H9 (cell line): ENCODE measurements at regions not wholly inside any gene's neighbourhood (a gene's known extent, or its start where the extent isn't known, plus 50 kb on each side); places are given as distances from the start of the nearest gene placed in this dataset.

Source experiments
- DNase-seq: peaks from one replicate; pipeline ENCODE4 v3.0.0-alpha.2; 2017
- H2AFZ ChIP-seq: one replicate; pipeline ENCODE4 v1.6.1; 2013; ENCODE audit warnings: mild to moderate bottlenecking, low read length, control low read depth, moderate library complexity
- H2AK5ac ChIP-seq: 2 replicates; pipeline ENCODE4 v1.6.1; 2013; ENCODE audit warnings: low read length, control low read depth, mixed read lengths; ENCODE audit not compliant: insufficient read length
- H2BK120ac ChIP-seq: one replicate; pipeline ENCODE4 v1.6.1; 2013; ENCODE audit warnings: low read depth, mild to moderate bottlenecking, low read length, control low read depth, inconsistent platforms; ENCODE audit not compliant: poor library complexity, severe bottlenecking
- H2BK12ac ChIP-seq: 2 replicates; pipeline ENCODE4 v1.6.1; 2013; ENCODE audit warnings: low read length, control low read depth, mixed read lengths, low read depth; ENCODE audit not compliant: insufficient read length
- H2BK15ac ChIP-seq: 2 replicates; pipeline ENCODE4 v1.6.1; 2013; ENCODE audit warnings: low read depth, low read length, control low read depth
- H2BK20ac ChIP-seq: one replicate; pipeline ENCODE4 v1.6.1; 2013; ENCODE audit warnings: low read depth, mild to moderate bottlenecking, low read length, control low read depth, inconsistent platforms; ENCODE audit not compliant: poor library complexity, severe bottlenecking
- H2BK5ac ChIP-seq: 2 replicates; pipeline ENCODE4 v1.6.1; 2013; ENCODE audit warnings: low read length, control low read depth, mixed read lengths; ENCODE audit not compliant: insufficient read length
- H3K14ac ChIP-seq: 2 replicates; pipeline ENCODE4 v1.6.1; 2013; ENCODE audit warnings: low read length, control low read depth; ENCODE audit not compliant: insufficient read depth
- H3K18ac ChIP-seq: 2 replicates; pipeline ENCODE4 v1.6.1; 2013; ENCODE audit warnings: low read depth, mild to moderate bottlenecking, mixed read lengths, low read length, control low read depth; ENCODE audit not compliant: insufficient read length
- H3K23ac ChIP-seq: 2 replicates; pipeline ENCODE4 v1.6.1; 2013; ENCODE audit warnings: low read length, control low read depth, mixed read lengths, low read depth; ENCODE audit not compliant: insufficient read length
- H3K23me2 ChIP-seq: 2 replicates; pipeline ENCODE4 v1.6.1; 2013; ENCODE audit warnings: low read depth, mild to moderate bottlenecking, mixed read lengths, low read length, control low read depth; ENCODE audit not compliant: insufficient read length, poor library complexity, severe bottlenecking
- H3K27ac ChIP-seq: 2 replicates; pipeline ENCODE4 v1.5.1; 2013; ENCODE audit warnings: low read length, control low read depth, mixed read lengths, low read depth; ENCODE audit not compliant: insufficient read length
- H3K27me3 ChIP-seq: 2 replicates; pipeline ENCODE4 v1.6.1; 2013; ENCODE audit warnings: low read length, control low read depth, inconsistent platforms; ENCODE audit not compliant: insufficient read depth
- H3K4ac ChIP-seq: 2 replicates; pipeline ENCODE4 v1.6.1; 2013; ENCODE audit warnings: low read depth, mild to moderate bottlenecking, control low read depth, inconsistent platforms, low read length, moderate library complexity
- H3K4me1 ChIP-seq: 2 replicates; pipeline ENCODE4 v1.6.1; 2013; ENCODE audit warnings: low read length, control low read depth, inconsistent platforms; ENCODE audit not compliant: insufficient read depth
- H3K4me2 ChIP-seq: 2 replicates; pipeline ENCODE4 v1.6.1; 2013; ENCODE audit warnings: low read length, control low read depth, mixed read lengths; ENCODE audit not compliant: insufficient read length, insufficient read depth
- H3K56ac ChIP-seq: 2 replicates; pipeline ENCODE4 v1.6.1; 2013; ENCODE audit warnings: low read depth, mild to moderate bottlenecking, mixed read lengths, low read length, control low read depth; ENCODE audit not compliant: insufficient read length
- H3K79me1 ChIP-seq: 2 replicates; pipeline ENCODE4 v1.6.1; 2013; ENCODE audit warnings: low read depth, mild to moderate bottlenecking, moderate library complexity, low read length, control low read depth, inconsistent platforms; ENCODE audit not compliant: insufficient read depth, poor library complexity, severe bottlenecking
- H3K79me2 ChIP-seq: 2 replicates; pipeline ENCODE4 v1.6.1; 2013; ENCODE audit warnings: low read length, control low read depth, inconsistent platforms; ENCODE audit not compliant: insufficient read depth
- H3K9ac ChIP-seq: 2 replicates; pipeline ENCODE4 v1.6.1; 2013; ENCODE audit warnings: low read length, control low read depth, mixed read lengths; ENCODE audit not compliant: insufficient read length; ENCODE audit errors: extremely low read depth
- H3K9me3 ChIP-seq: one replicate; pipeline ENCODE4 v1.6.1; 2013; ENCODE audit warnings: low read depth, low read length, inconsistent platforms; ENCODE audit not compliant: control insufficient read depth
- H3T11ph ChIP-seq: one replicate; pipeline ENCODE4 v1.6.1; 2013; ENCODE audit warnings: mild to moderate bottlenecking, low read length, control low read depth, inconsistent platforms
- H4K20me1 ChIP-seq: one replicate; pipeline ENCODE4 v1.6.1; 2013; ENCODE audit not compliant: control insufficient read depth, insufficient read length, insufficient read depth
- H4K5ac ChIP-seq: 2 replicates; pipeline ENCODE4 v1.6.1; 2013; ENCODE audit warnings: low read depth, mild to moderate bottlenecking, mixed read lengths, low read length, control low read depth; ENCODE audit not compliant: insufficient read length
- H4K8ac ChIP-seq: replicated peaks from 2 replicates; pipeline ENCODE4 v1.6.1; 2013; ENCODE audit warnings: low read length, control low read depth, mixed read lengths, low read depth; ENCODE audit not compliant: insufficient read length
- H4K91ac ChIP-seq: 2 replicates; pipeline ENCODE4 v1.6.1; 2013; ENCODE audit warnings: low read depth, mild to moderate bottlenecking, moderate library complexity, mixed read lengths, low read length, control low read depth; ENCODE audit not compliant: insufficient read length
- H3K27ac Mint-ChIP-seq, 3 experiments: 2 replicates in 2 of 3; 3 replicates in 1 of 3; pipeline ENCODE4 v1.8.0; 2020 to 2021; ENCODE audit warnings: mixed read lengths in 3 of 3, mild to moderate bottlenecking in 1 of 3, moderate library complexity in 1 of 3
- H3K27me3 Mint-ChIP-seq: 2 replicates; pipeline ENCODE4 v1.8.0; 2021; ENCODE audit warnings: low read depth, mild to moderate bottlenecking, moderate library complexity, mixed read lengths
- H3K36me3 Mint-ChIP-seq, 3 experiments: 2 replicates in 2 of 3; 3 replicates in 1 of 3; pipeline ENCODE4 v1.8.0; 2020 to 2021; ENCODE audit warnings: low read depth in 3 of 3, mixed read lengths in 3 of 3; ENCODE audit not compliant: insufficient read depth in 1 of 3
- H3K4me1 Mint-ChIP-seq, 2 experiments: 2 replicates each; pipeline ENCODE4 v1.8.0; 2020; ENCODE audit warnings: mixed read lengths in 2 of 2
- H3K4me3 Mint-ChIP-seq, 2 experiments: 2 replicates in 1 of 2; 3 replicates in 1 of 2; pipeline ENCODE4 v1.8.0; 2020 to 2021; ENCODE audit warnings: mild to moderate bottlenecking in 2 of 2, mixed read lengths in 2 of 2, moderate library complexity in 1 of 2
- H3K9me3 Mint-ChIP-seq, 2 experiments: 2 replicates in 1 of 2; 3 replicates in 1 of 2; pipeline ENCODE4 v1.8.0; 2020; ENCODE audit warnings: mild to moderate bottlenecking in 2 of 2, mixed read lengths in 2 of 2, moderate library complexity in 1 of 2
- CTCF ChIP-seq: fragments of 200-600 bp; sonication (generic); conservative IDR thresholded peaks from 3 replicates; pipeline ENCODE4 v1.8.0; 2021; ENCODE audit warnings: antibody characterized with exemption, mild to moderate bottlenecking
- WGBS: extraction: QIAGEN DNeasy Blood & Tissue Kit; methylation state at CpG from one replicate; pipeline ENCODE4 v1.1.7; 2013; ENCODE audit warnings: missing lambda C conversion rate, low lambda C conversion rate, mixed read lengths; ENCODE audit not compliant: insufficient read length; ENCODE audit errors: extremely low coverage; 5-methylcytosine and 5-hydroxymethylcytosine counted together

- H3K9ac ChIP-seq, result no peak overlapping the region
Observed at GRCh38 chr2:12168791-12169388, 422.5 kb downstream of the LPIN1 start.

More at GRCh38 chr2:12168791-12169388, 422.5 kb downstream of the LPIN1 start:
- Histone ChIP-seq H3K79me2 (no peaks in the 10 kb centered on the region), H4K8ac (no peak overlapping the region), H2BK5ac (no peak overlapping the region), H4K20me1 (no peaks in the 10 kb centered on the region), H3K4me1 (no peaks in the 10 kb centered on the region), H4K5ac (no peak overlapping the region), H2BK120ac (no peak overlapping the region), H3K79me1 (no peaks in the 10 kb centered on the region), H3K9me3 (no peaks in the 10 kb centered on the region), H3K27ac (no peak overlapping the region), H2BK12ac (no peak overlapping the region), H2BK20ac (no peak overlapping the region), H2AK5ac (no peak overlapping the region), H3T11ph (no peak overlapping the region), H3K56ac (no peak overlapping the region), H2AFZ (no peak overlapping the region), H2BK15ac (no peak overlapping the region), H3K4ac (no peak overlapping the region), H3K27me3 (no peaks in the 10 kb centered on the region), H3K18ac (no peak overlapping the region), H3K4me2 (no peak overlapping the region), H3K14ac (no peak overlapping the region), H3K23ac (no peak overlapping the region), H3K23me2 (no peaks in the 10 kb centered on the region), H4K91ac (no peak overlapping the region)
- Mint-ChIP-seq H3K27me3 (peaks cover 21% of the 10 kb centered on the region), H3K4me3 (no peak overlapping the region), H3K4me1 (peaks cover 3 to 7% of the 10 kb centered on the region in 2 experiments; a peak in 3 of 4 replicates), H3K9me3 (no peaks in the 10 kb centered on the region; a peak in 1 of 5 replicates), H3K36me3 (no peaks in the 10 kb centered on the region), H3K27ac (no peak overlapping the region)
- DNase-seq, result no peak
- no CpG with 5 or more reads among the region's 4 CpGs for WGBS
- no peak for TF ChIP-seq CTCF
